GM21529 (cell line): ENCODE measurements at regions not wholly inside any gene's neighbourhood (a gene's known extent, or its start where the extent isn't known, plus 50 kb on each side); places are given as distances from the start of the nearest gene placed in this dataset.
A peak's percentile ranks its signal among the peaks of the same experiment; 100 is the strongest.
"Not testable (repeated sequence)": the region's sequence is repeated elsewhere in the genome, so short reads cannot be mapped to it uniquely, and the experiment has no call there.

Experiments used
- ATAC-seq: cut with Tn5 transposase; IDR thresholded peaks from one replicate; pipeline ENCODE4 v1.9.1; 2021; ENCODE audit not compliant: unreplicated experiment

DNA sequence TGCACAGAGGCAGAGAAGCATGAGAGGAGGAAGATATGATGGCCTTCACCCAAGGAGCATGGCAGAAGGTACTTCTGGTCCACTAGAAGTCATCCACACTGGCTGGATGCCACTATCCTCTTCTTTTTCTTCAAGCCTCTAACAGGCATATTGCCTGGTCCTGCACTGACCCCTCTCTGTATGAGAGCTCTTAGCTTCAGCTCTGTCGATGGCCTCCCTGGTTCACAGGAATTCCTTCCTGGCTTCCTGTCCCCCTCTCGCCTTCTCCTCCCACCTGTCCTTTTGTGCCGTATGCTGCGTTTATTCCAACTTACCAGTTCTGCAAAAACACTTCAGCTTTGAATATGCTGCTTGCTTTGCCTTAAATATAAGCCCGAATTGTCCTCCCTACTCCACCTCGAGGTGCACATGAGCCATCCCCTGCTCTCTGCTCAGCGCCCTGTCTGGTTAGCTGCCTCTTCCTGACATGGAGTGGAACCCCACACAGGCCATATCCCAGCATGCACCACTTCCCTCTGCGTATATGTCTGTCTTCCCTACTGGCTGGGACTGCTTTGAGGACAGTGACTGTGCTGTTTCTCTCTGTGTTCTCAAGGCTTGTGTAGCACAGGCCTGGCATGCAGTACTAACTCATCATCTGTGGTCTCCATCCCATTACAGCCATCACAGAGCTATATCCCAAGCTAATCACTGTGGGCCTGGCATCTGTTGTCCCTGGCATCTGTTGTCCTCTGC lies 474.9 kb downstream of the EIPR1 start:
- ATAC-seq: no peak

- peak; percentile 87 for ATAC-seq
These were observed 476.0 kb downstream of the EIPR1 start for GRCh38 chr2:2901384-2902345.

GRCh38 chr2:2899826-2900225 lies 477.8 kb downstream of the EIPR1 start:
- no peak for ATAC-seq

GRCh38 chr2:2898744-2899143 lies 478.9 kb downstream of the EIPR1 start:
- no peak for ATAC-seq

- no peak for ATAC-seq
These were observed 481.0 kb downstream of the EIPR1 start for GRCh38 chr2:2896643-2897042.

DNA sequence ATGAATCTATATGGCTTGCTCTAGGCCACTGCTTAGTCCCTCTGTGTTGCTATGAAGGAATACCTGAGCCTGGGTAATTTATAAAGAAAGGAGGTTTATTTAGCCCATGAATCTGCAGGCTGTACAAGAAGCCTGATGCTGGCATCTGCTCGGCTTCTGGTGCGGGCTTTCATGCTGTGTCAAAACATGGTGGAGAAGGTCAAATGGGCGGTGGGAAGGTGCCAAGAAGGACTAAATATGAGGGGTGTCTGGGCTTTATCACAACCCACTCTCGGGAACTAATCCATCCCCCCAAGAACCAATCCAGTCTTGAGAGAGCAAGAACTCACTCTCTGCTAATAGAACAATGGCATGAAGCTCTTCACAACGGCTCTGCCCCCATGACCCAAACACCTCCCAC lies 481.6 kb downstream of the EIPR1 start:
- ATAC-seq: no peak

DNA sequence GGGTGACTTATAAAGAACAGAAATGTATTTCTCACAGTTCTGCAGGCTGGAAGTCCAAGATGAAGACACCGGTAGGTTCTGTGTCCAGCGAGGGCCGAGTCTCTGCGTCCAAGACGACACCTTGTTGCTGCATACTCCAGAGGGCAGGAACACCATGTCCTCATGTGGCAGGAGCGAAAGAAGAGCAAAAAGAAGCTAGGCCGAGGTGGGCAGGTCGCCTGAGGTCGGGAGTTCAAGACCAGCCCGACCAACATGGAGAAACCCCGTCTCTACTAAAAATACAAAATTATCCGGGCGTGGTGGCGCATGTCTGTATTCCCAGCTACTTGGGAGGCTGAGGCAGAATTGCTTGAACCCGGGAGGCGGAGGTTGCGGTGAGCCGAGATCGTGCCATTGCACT lies 483.6 kb downstream of the EIPR1 start:
- not testable (repeated sequence) for ATAC-seq

DNA sequence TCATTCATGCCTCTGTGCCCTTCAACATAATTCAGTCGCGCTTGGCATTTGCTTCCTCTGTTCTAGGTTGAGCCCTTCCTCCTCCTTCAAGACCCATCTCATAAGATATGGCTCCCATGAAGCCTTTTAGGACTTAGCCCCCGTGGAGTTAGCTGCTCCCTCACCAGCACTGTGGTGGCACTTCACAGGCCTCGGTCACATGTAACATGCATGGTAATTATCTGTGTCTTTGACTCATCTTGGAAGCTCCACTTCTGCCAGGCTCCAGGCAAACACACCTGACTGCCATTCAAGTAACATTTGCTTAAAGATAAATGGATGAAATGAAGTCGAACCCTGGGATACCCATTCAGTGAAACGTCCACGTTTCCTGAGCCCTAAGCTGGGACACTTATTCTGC lies 484.7 kb downstream of the EIPR1 start:
- ATAC-seq: no peak

DNA sequence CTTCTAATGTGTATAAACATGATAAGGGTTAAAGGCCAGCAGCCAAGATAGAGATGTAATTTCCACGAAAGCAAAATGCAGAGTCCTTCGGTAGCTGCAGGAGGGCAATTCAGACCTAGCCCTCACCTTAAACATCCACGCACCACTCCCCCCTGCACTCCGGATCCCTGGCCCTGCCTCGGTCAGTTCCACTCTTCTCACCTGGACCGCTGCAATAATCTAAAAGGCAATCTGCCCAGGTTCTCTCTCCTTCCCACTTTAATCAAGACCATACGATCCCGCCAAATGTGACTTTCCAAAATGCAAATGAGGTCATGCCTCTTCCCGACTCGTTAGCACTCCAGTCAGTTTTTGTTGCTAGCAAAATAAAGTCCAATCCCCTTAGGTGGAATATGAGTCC lies 485.2 kb downstream of the EIPR1 start:
- ATAC-seq: no peak

DNA sequence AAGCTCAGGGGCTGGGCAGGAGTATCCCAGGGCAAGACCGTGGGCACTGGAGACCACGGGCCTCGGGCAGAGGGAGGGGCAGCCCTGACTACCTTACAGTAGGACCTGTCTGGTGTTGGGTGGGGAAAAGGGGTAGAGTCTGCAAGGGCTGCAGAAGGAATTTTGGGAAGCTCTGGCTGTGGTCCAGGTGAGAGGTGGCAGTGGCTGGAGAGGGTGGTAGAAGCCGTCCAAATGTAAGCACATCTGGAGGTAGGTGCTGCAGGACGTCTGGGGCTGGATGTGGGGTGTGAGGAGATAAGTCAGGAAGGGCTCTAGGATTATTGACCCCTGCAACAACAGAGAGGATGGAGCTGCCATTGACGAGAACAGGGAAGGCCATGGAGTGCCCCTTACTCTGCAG lies 486.7 kb downstream of the EIPR1 start:
- ATAC-seq: no peak

GRCh38 chr2:2890246-2890645 lies 487.4 kb downstream of the EIPR1 start:
- no peak for ATAC-seq

DNA sequence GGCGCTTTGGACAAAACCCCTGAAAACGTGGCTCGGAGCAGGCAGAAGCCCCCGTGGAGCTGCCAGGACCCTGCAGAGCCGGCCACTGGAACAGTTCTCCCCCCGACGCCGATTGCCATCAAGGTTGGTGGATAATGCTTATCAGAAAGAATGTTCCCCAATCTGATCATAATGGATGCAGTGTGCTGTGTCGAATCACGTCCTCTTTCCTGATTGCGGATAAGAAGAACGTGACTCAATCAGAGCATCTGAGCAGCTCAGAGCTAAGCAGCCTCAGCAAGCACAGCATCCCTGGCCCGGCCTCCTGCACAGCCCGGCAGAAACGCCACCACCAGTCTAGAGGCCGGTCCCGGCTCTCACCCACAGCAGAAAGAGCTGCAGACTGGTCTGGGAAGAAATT lies 488.0 kb downstream of the EIPR1 start:
- no peak for ATAC-seq

GRCh38 chr2:2889141-2889540 lies 488.5 kb downstream of the EIPR1 start:
- no peak for ATAC-seq

- no peak for ATAC-seq
These were observed 489.7 kb downstream of the EIPR1 start for GRCh38 chr2:2887772-2888387.

GRCh38 chr2:2886922-2887321 lies 490.7 kb downstream of the EIPR1 start:
- ATAC-seq: no peak

GRCh38 chr2:2881499-2881898 lies 496.1 kb downstream of the EIPR1 start:
- no peak for ATAC-seq

DNA sequence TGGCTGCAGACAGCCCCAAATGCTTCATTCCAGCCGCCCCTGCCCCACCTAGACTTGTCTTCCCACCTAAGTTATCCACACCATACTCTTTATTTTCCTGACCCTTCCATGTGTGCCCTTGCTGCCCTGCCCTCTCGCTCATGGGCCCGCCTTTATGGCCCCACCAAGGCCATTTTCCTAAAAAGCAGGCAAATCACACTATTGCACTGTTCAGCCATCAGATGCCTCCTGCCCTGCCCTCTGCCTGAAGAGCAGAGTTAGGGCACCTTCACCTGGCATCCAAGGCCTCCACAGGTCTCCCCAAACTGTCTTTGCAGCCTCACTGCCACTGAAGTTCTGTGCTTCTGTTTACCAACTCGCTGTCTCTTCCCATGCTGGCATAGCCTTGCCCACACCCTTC lies 496.7 kb downstream of the EIPR1 start:
- no peak for ATAC-seq

GRCh38 chr2:2879781-2880180 lies 497.8 kb downstream of the EIPR1 start:
- ATAC-seq: peak; percentile 97

GRCh38 chr2:2879071-2879470 lies 498.5 kb downstream of the EIPR1 start:
- ATAC-seq: no peak

DNA sequence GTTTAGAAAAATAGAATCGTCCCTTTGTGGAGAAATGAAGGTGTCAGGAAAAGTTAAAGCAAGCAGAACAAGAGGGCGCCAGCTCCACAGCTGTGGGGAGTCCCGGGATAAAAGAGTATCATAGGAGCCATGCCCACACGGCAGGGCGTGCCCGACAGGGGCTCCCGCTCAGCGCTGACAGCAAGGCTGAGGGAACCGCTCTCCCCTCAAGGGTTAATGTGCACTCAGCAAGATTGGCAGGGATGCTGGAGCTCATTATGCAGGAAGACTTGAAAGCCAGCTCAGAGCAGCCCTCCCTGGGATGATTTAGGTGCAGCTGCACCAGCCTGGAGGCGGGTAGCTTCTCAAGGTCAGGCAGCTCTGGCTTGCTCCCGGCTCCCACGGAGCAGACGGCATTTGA lies 500.2 kb downstream of the EIPR1 start:
- ATAC-seq: no peak

GRCh38 chr2:2876331-2877221 lies 501.0 kb downstream of the EIPR1 start:
- no peak for ATAC-seq
